Astrocyte of the cerebellum (primary cell): ENCODE measurements at regions not wholly inside any gene's neighbourhood (a gene's known extent, or its start where the extent isn't known, plus 50 kb on each side); places are given as distances from the start of the nearest gene placed in this dataset.

ENCODE experiments used
- DNase-seq: peaks from one replicate; pipeline ENCODE4 v3.0.0-alpha.2; 2011; ENCODE audit warnings: low read depth
- H3K4me3 ChIP-seq: 2 replicates; pipeline ENCODE4 v1.5.1; 2011; ENCODE audit warnings: mild to moderate bottlenecking, low read depth, low read length, moderate library complexity
- CTCF ChIP-seq: IDR thresholded peaks from 2 replicates; pipeline ENCODE4 v1.5.1; 2012; ENCODE audit warnings: low read length, low read depth, moderate library complexity, mild to moderate bottlenecking; ENCODE audit errors: missing control alignments
- in situ Hi-C: cut with HindIII; loops from 2 replicates; pipeline ENCODE4 v1.10.0; 2017; ENCODE audit warnings: low sequenced_read_pairs

GRCh38 chr18:22830511-22830910, 102.6 kb upstream of the RBBP8 start:
- DNase-seq: no peak
- H3K4me3 ChIP-seq: no peak overlapping the region
- in situ Hi-C loops: no loop called here
- TF ChIP-seq CTCF: no peak

- no peak for TF ChIP-seq CTCF
- H3K4me3 ChIP-seq: no peak overlapping the region
- DNase-seq: peak; percentile 80
- in situ Hi-C loops: no loop called here
These were observed 101.7 kb upstream of the RBBP8 start for GRCh38 chr18:22831441-22831904.

- TF ChIP-seq CTCF: no peak
- no peak overlapping the region for H3K4me3 ChIP-seq
- in situ Hi-C loops: no loop called here
- DNase-seq: no peak
These were observed 96.2 kb upstream of the RBBP8 start for GRCh38 chr18:22836932-22837331.

- no peak for DNase-seq
- in situ Hi-C loops: no loop called here
- TF ChIP-seq CTCF: no peak
- no peak overlapping the region for H3K4me3 ChIP-seq
These were observed 94.9 kb upstream of the RBBP8 start for GRCh38 chr18:22838221-22838620.

GRCh38 chr18:22838639-22839277, 94.4 kb upstream of the RBBP8 start:
- no peak for TF ChIP-seq CTCF
- H3K4me3 ChIP-seq: no peak overlapping the region
- in situ Hi-C loops: no loop called here
- DNase-seq: no peak

- no peak overlapping the region for H3K4me3 ChIP-seq
- in situ Hi-C loops: no loop called here
- TF ChIP-seq CTCF: no peak
- no peak for DNase-seq
These were observed 93.7 kb upstream of the RBBP8 start for GRCh38 chr18:22839340-22839821.

- DNase-seq: no peak
- no peak for TF ChIP-seq CTCF
- in situ Hi-C loops: no loop called here
- no peak overlapping the region for H3K4me3 ChIP-seq
These were observed 92.5 kb upstream of the RBBP8 start for GRCh38 chr18:22840606-22841144.
